GM23338 (cell line): ENCODE measurements at regions not wholly inside any gene's neighbourhood (a gene's known extent, or its start where the extent isn't known, plus 50 kb on each side); places are given as distances from the start of the nearest gene placed in this dataset.

Source experiments
- CREB1 ChIP-seq: fragments of 250-450 bp; sonication (Bioruptor Pico); IDR thresholded peaks from 2 replicates; pipeline ENCODE4 v1.5.0; 2020; ENCODE audit warnings: low read depth, mild to moderate bottlenecking, moderate library complexity
- JUNB ChIP-seq: IDR thresholded peaks from one replicate; pipeline ENCODE4 v1.6.1; 2016; ENCODE audit warnings: antibody characterized with exemption; ENCODE audit not compliant: unreplicated experiment
- POLR2AphosphoS5 ChIP-seq: IDR thresholded peaks from 2 replicates; pipeline ENCODE4 v1.6.1; 2016; ENCODE audit warnings: antibody characterized with exemption, low read depth
- ZNF331 ChIP-seq: fragments of 250-450 bp; sonication (Bioruptor Pico); IDR thresholded peaks from 2 replicates; pipeline ENCODE4 v1.5.0; 2020; ENCODE audit warnings: low read depth, mild to moderate bottlenecking, moderate library complexity
- TF ChIP-seq, protein P1 (sequence below), 2 experiments: fragments of 200-600 bp in 1 of 2; sonication (generic) in 1 of 2; conservative IDR thresholded peaks; 2 replicates each; pipeline versions ENCODE4 v1.5.1 to v1.6.1; 2016 to 2017; ENCODE audit warnings: antibody characterized with exemption in 2 of 2, low read depth in 2 of 2, mild to moderate bottlenecking in 2 of 2, moderate library complexity in 1 of 2
- TF ChIP-seq, protein P2 (sequence below): IDR thresholded peaks from one replicate; pipeline ENCODE4 v1.6.1; 2018; ENCODE audit warnings: antibody characterized with exemption; ENCODE audit not compliant: unreplicated experiment
- TF ChIP-seq, protein P3 (sequence below): IDR thresholded peaks from 2 replicates; pipeline ENCODE4 v1.6.1; 2016; ENCODE audit warnings: antibody characterized with exemption

DNA sequence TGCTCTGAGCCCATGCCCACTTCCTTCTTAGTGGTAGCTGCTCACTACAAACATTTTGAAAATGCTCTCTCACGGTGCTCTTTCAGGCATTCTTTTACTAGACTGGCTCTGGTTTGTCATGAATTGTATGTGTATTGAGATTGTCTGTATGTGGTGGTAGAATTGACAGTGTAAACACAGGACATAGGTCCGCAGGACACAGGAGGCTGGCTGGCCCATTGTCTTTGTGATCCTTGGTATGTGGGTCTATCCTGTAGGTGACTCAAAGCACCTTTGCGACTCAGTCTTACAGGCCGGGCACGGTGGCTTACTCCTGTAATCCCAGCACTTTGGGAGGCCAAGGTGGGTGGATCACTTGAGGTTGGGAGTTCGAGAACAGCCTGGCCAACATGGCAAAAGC, 250.9 kb downstream of the C12orf75 start:
- TF ChIP-seq, protein P1, sequence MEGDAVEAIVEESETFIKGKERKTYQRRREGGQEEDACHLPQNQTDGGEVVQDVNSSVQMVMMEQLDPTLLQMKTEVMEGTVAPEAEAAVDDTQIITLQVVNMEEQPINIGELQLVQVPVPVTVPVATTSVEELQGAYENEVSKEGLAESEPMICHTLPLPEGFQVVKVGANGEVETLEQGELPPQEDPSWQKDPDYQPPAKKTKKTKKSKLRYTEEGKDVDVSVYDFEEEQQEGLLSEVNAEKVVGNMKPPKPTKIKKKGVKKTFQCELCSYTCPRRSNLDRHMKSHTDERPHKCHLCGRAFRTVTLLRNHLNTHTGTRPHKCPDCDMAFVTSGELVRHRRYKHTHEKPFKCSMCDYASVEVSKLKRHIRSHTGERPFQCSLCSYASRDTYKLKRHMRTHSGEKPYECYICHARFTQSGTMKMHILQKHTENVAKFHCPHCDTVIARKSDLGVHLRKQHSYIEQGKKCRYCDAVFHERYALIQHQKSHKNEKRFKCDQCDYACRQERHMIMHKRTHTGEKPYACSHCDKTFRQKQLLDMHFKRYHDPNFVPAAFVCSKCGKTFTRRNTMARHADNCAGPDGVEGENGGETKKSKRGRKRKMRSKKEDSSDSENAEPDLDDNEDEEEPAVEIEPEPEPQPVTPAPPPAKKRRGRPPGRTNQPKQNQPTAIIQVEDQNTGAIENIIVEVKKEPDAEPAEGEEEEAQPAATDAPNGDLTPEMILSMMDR (conservative IDR thresholded peaks at IDR 0.05; ENCODE audit: low read depth in 2 of 2): no peak
- TF ChIP-seq CREB1 (CRISPR knock-in tag) (no peak), POLR2AphosphoS5 (no peak), JUNB (no peak), ZNF331 (CRISPR knock-in tag) (no peak)
- TF ChIP-seq, protein P2, sequence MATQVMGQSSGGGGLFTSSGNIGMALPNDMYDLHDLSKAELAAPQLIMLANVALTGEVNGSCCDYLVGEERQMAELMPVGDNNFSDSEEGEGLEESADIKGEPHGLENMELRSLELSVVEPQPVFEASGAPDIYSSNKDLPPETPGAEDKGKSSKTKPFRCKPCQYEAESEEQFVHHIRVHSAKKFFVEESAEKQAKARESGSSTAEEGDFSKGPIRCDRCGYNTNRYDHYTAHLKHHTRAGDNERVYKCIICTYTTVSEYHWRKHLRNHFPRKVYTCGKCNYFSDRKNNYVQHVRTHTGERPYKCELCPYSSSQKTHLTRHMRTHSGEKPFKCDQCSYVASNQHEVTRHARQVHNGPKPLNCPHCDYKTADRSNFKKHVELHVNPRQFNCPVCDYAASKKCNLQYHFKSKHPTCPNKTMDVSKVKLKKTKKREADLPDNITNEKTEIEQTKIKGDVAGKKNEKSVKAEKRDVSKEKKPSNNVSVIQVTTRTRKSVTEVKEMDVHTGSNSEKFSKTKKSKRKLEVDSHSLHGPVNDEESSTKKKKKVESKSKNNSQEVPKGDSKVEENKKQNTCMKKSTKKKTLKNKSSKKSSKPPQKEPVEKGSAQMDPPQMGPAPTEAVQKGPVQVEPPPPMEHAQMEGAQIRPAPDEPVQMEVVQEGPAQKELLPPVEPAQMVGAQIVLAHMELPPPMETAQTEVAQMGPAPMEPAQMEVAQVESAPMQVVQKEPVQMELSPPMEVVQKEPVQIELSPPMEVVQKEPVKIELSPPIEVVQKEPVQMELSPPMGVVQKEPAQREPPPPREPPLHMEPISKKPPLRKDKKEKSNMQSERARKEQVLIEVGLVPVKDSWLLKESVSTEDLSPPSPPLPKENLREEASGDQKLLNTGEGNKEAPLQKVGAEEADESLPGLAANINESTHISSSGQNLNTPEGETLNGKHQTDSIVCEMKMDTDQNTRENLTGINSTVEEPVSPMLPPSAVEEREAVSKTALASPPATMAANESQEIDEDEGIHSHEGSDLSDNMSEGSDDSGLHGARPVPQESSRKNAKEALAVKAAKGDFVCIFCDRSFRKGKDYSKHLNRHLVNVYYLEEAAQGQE: no peak
- TF ChIP-seq, protein P3, sequence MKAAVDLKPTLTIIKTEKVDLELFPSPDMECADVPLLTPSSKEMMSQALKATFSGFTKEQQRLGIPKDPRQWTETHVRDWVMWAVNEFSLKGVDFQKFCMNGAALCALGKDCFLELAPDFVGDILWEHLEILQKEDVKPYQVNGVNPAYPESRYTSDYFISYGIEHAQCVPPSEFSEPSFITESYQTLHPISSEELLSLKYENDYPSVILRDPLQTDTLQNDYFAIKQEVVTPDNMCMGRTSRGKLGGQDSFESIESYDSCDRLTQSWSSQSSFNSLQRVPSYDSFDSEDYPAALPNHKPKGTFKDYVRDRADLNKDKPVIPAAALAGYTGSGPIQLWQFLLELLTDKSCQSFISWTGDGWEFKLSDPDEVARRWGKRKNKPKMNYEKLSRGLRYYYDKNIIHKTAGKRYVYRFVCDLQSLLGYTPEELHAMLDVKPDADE: no peak
